A673 (cell line): ENCODE measurements at regions not wholly inside any gene's neighbourhood (a gene's known extent, or its start where the extent isn't known, plus 50 kb on each side); places are given as distances from the start of the nearest gene placed in this dataset.

Experiments used
- CTCF ChIP-seq: fragments of 300-800, 200-600 bp; sonication (generic); conservative IDR thresholded peaks from 2 replicates; pipeline ENCODE4 v1.5.1; 2017; ENCODE audit warnings: low read depth, mild to moderate bottlenecking, antibody characterized with exemption, low read length, moderate library complexity, mixed read lengths
- EZH2 ChIP-seq: fragments of 200-600 bp; sonication (generic); IDR thresholded peaks from 2 replicates; pipeline ENCODE4 v1.6.1; 2017; ENCODE audit warnings: borderline replicate concordance, low read depth, mild to moderate bottlenecking, mixed read lengths, antibody characterized with exemption, low read length; ENCODE audit not compliant: poor library complexity, severe bottlenecking

GRCh38 chr1:22331618-22332423 lies 119.8 kb upstream of the ZBTB40 start:
- no peak for TF ChIP-seq CTCF
- TF ChIP-seq EZH2, result no peak
